BJ (cell line): ENCODE measurements at regions not wholly inside any gene's neighbourhood (a gene's known extent, or its start where the extent isn't known, plus 50 kb on each side); places are given as distances from the start of the nearest gene placed in this dataset.

Source experiments
- CTCF ChIA-PET: fragments of 350-600 bp; formaldehyde crosslinking; extraction: SDS; loops from one replicate; lab custom pipeline; 2021; ENCODE audit warnings: antibody characterized with exemption, inconsistent platforms; lab: Yijun Ruan, JAX
- POLR2A ChIA-PET: fragments of 300-600 bp; sonication (Branson Sonifier 250); formaldehyde crosslinking; extraction: SDS; loops from one replicate; lab custom pipeline; 2021; ENCODE audit warnings: antibody characterized with exemption; lab: Charles Lee
- DNase-seq: peaks from one replicate; pipeline ENCODE4 v3.0.0-alpha.2; 2011; ENCODE audit warnings: low read depth
- H3K27me3 ChIP-seq: 2 replicates; pipeline ENCODE4 v1.6.0; 2011; ENCODE audit warnings: low read length; ENCODE audit not compliant: control insufficient read depth, insufficient read depth
- H3K36me3 ChIP-seq: 2 replicates; pipeline ENCODE4 v1.5.1; 2011; ENCODE audit warnings: low read length; ENCODE audit not compliant: control insufficient read depth, insufficient read depth
- H3K4me3 ChIP-seq: 2 replicates; pipeline ENCODE4 v1.5.1; 2011; ENCODE audit warnings: low read depth, mild to moderate bottlenecking, control low read depth, low read length
- CTCF ChIP-seq: IDR thresholded peaks from 2 replicates; pipeline ENCODE4 v1.5.1; 2011; ENCODE audit warnings: low read depth, mild to moderate bottlenecking, control low read depth, inconsistent platforms, low read length, moderate library complexity; ENCODE audit not compliant: insufficient read depth

GRCh38 chr6:44024574-44025219 is 102.6 kb downstream of the MRPL14 start:
- DNase-seq, result no peak
- ChIA-PET CTCF (interaction anchor here (0.8 kb wide), 1 partner anchor 250 kb away, joined by 3 read pairs; no protein-coding TSS in a partner anchor), POLR2A (interaction anchor here (0.5 kb wide), 1 partner anchor 254 kb away, joined by 5 read pairs; the partner anchor contains the start of gene VEGFA)
- H3K4me3 ChIP-seq, result no peak overlapping the region
- TF ChIP-seq CTCF, result no peak
- no peaks in the 10 kb centered on the region for H3K36me3 ChIP-seq
- no peaks in the 10 kb centered on the region for H3K27me3 ChIP-seq

- H3K27me3 ChIP-seq, result no peaks in the 10 kb centered on the region
- no peak overlapping the region for H3K4me3 ChIP-seq
- TF ChIP-seq CTCF, result no peak
- POLR2A ChIA-PET, result interaction anchor here (0.5 kb wide), 1 partner anchor 254 kb away, joined by 5 read pairs; the partner anchor contains the start of gene VEGFA
- DNase-seq, result no peak
- no peaks in the 10 kb centered on the region for H3K36me3 ChIP-seq
- CTCF ChIA-PET, result interaction anchor here (0.6 kb wide), 1 partner anchor 253 kb away, joined by 3 read pairs; no protein-coding TSS in a partner anchor
Measured at GRCh38 chr6:44023586-44024454, 103.4 kb downstream of the MRPL14 start.

GRCh38 chr6:44022671-44023352 is 104.4 kb downstream of the MRPL14 start:
- Histone ChIP-seq H3K36me3 (no peaks in the 10 kb centered on the region), H3K27me3 (no peaks in the 10 kb centered on the region), H3K4me3 (no peak overlapping the region)
- ChIA-PET POLR2A (no interaction called here), CTCF (interaction anchor here (0.6 kb wide), 1 partner anchor 248 kb away, joined by 3 read pairs; no protein-coding TSS in a partner anchor)
- no peak for TF ChIP-seq CTCF
- DNase-seq, result no peak

- no peak for DNase-seq
- POLR2A ChIA-PET, result no interaction called here
- CTCF ChIA-PET, result interaction anchor here (0.6 kb wide), 1 partner anchor 248 kb away, joined by 3 read pairs; no protein-coding TSS in a partner anchor
Measured at GRCh38 chr6:44022296-44022661, 105.0 kb downstream of the MRPL14 start.

More at GRCh38 chr6:44022296-44022661, 105.0 kb downstream of the MRPL14 start:
- no peak for TF ChIP-seq CTCF
- no peaks in the 10 kb centered on the region for H3K36me3 ChIP-seq
- H3K4me3 ChIP-seq, result no peak overlapping the region
- H3K27me3 ChIP-seq, result no peaks in the 10 kb centered on the region
